GM23248 (cell line): ENCODE measurements at regions not wholly inside any gene's neighbourhood (a gene's known extent, or its start where the extent isn't known, plus 50 kb on each side); places are given as distances from the start of the nearest gene placed in this dataset.
"Not testable (repeated sequence)": the region's sequence is repeated elsewhere in the genome, so short reads cannot be mapped to it uniquely, and the experiment has no call there.

Experiments
- DNase-seq: peaks from one replicate; pipeline ENCODE4 v3.0.0-alpha.2; 2015
- H2AFZ ChIP-seq: fragments of 200-600 bp; sonication (generic); 2 replicates; pipeline ENCODE4 v1.6.1; 2016; ENCODE audit warnings: antibody characterized with exemption
- H3F3A ChIP-seq: fragments of 200-600 bp; sonication (generic); 2 replicates; pipeline ENCODE4 v1.6.1; 2016; ENCODE audit warnings: mild to moderate bottlenecking, antibody characterized with exemption, mixed run types; ENCODE audit not compliant: insufficient read depth
- H3K27ac ChIP-seq: fragments of 200-600 bp; sonication (generic); 2 replicates; pipeline ENCODE4 v1.5.1; 2016; ENCODE audit warnings: mild to moderate bottlenecking
- H3K27me3 ChIP-seq: fragments of 200-600 bp; sonication (generic); replicated peaks from 2 replicates; pipeline ENCODE4 v1.6.1; 2016; ENCODE audit warnings: mild to moderate bottlenecking; ENCODE audit not compliant: insufficient read depth
- H3K36me3 ChIP-seq: fragments of 200-600 bp; sonication (generic); 2 replicates; pipeline ENCODE4 v1.6.1; 2016; ENCODE audit warnings: low read depth, mild to moderate bottlenecking
- H3K4me1 ChIP-seq: fragments of 200-600 bp; sonication (generic); 2 replicates; pipeline ENCODE4 v1.6.1; 2016; ENCODE audit warnings: mild to moderate bottlenecking; ENCODE audit not compliant: insufficient read depth
- H3K4me2 ChIP-seq: fragments of 200-600 bp; sonication (generic); one replicate; pipeline ENCODE4 v1.6.1; 2016; ENCODE audit warnings: mild to moderate bottlenecking; ENCODE audit not compliant: unreplicated experiment
- H3K4me3 ChIP-seq: fragments of 200-600 bp; sonication (generic); 2 replicates; pipeline ENCODE4 v1.5.1; 2016; ENCODE audit warnings: mild to moderate bottlenecking
- H3K79me2 ChIP-seq: fragments of 200-600 bp; sonication (generic); 2 replicates; pipeline ENCODE4 v1.6.1; 2016; ENCODE audit warnings: mild to moderate bottlenecking; ENCODE audit not compliant: insufficient read depth
- H3K9ac ChIP-seq: fragments of 200-600 bp; sonication (generic); 2 replicates; pipeline ENCODE4 v1.6.1; 2016; ENCODE audit warnings: mild to moderate bottlenecking
- H3K9me2 ChIP-seq: fragments of 200-600 bp; sonication (generic); 2 replicates; pipeline ENCODE4 v1.6.1; 2016; ENCODE audit warnings: mixed run types, mild to moderate bottlenecking, moderate library complexity; ENCODE audit not compliant: insufficient read depth
- H3K9me3 ChIP-seq: fragments of 200-600 bp; sonication (generic); one replicate; pipeline ENCODE4 v1.6.1; 2017; ENCODE audit warnings: low read depth
- H4K20me1 ChIP-seq: fragments of 200-600 bp; sonication (generic); 2 replicates; pipeline ENCODE4 v1.6.0; 2016; ENCODE audit not compliant: insufficient read depth
- EZH2 ChIP-seq: fragments of 200-600 bp; sonication (generic); IDR thresholded peaks from 2 replicates; pipeline ENCODE4 v1.6.1; 2018; ENCODE audit warnings: antibody characterized with exemption, mild to moderate bottlenecking; ENCODE audit not compliant: insufficient read depth, poor library complexity, severe bottlenecking
- EZH2phosphoT487 ChIP-seq: fragments of 200-600 bp; sonication (generic); IDR thresholded peaks from 2 replicates; pipeline ENCODE4 v1.6.1; 2018; ENCODE audit warnings: antibody characterized with exemption, moderate library complexity, mild to moderate bottlenecking, low read depth; ENCODE audit not compliant: insufficient read depth
- WGBS, 2 experiments: methylation state at CpG; one replicate each; pipeline ENCODE4 v1.1.6; 2015 to 2017; ENCODE audit warnings: low lambda C conversion rate in 2 of 2, low coverage in 1 of 2; ENCODE audit errors: missing lambda C conversion rate in 2 of 2; 5-methylcytosine and 5-hydroxymethylcytosine counted together
- in situ Hi-C: fragments of 300-500 bp; cut with MboI; formaldehyde crosslinking; loops from 2 replicates; pipeline ENCODE4 v1.15.0; 2020

- Histone ChIP-seq H3K9me3 (no peaks in the 10 kb centered on the region), H3K4me3 (no peak overlapping the region), H3F3A (no peaks in the 10 kb centered on the region), H3K9ac (no peak overlapping the region), H3K27ac (no peak overlapping the region), H3K36me3 (no peaks in the 10 kb centered on the region), H4K20me1 (no peaks in the 10 kb centered on the region), H3K27me3 (no peaks in the 10 kb centered on the region), H2AFZ (no peak overlapping the region), H3K4me1 (no peaks in the 10 kb centered on the region), H3K79me2 (no peaks in the 10 kb centered on the region), H3K9me2 (no peaks in the 10 kb centered on the region), H3K4me2 (no peak overlapping the region)
- DNase-seq: no peak
- in situ Hi-C loops: no loop called here
- WGBS, 2 experiments: 23 to 24% methylated on average over 2 of the region's 2 CpGs
- TF ChIP-seq EZH2 (no peak), EZH2phosphoT487 (no peak)
Measured at GRCh38 chr4:91754716-91755115, 549.0 kb upstream of the GRID2 start.

DNA sequence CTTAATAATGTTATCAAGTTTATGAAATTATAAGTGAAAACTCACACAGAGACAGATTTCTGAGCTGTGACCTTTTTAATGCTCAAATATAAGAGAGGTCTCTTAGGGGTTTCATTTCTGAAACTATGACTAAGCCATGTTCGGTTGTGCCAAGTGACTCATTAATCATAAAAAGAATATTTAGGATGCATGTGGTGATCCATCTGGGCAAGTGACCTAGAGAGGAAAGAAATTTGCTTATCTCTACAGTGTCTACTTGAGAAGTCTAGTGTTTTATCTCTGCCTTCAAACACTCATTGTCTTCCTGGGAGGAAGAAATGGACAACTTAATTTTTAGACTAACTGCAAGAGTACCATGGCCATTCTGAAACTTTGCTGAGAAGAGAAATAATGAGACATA is 545.3 kb upstream of the GRID2 start:
- no peak overlapping the region for H3K9ac ChIP-seq
- no peaks in the 10 kb centered on the region for H3F3A ChIP-seq
- no peak for DNase-seq
- no peaks in the 10 kb centered on the region for H3K27me3 ChIP-seq
- H3K4me3 ChIP-seq: no peak overlapping the region
- H3K36me3 ChIP-seq: no peaks in the 10 kb centered on the region
- TF ChIP-seq EZH2 (no peak), EZH2phosphoT487 (no peak)
- no peaks in the 10 kb centered on the region for H4K20me1 ChIP-seq
- H2AFZ ChIP-seq: no peak overlapping the region
- no peak overlapping the region for H3K27ac ChIP-seq
- no peaks in the 10 kb centered on the region for H3K4me1 ChIP-seq
- in situ Hi-C loops: no loop called here
- H3K79me2 ChIP-seq: no peaks in the 10 kb centered on the region
- 6 to 29% methylated on average over 1 of the region's 1 CpG for WGBS, 2 experiments
- H3K9me3 ChIP-seq: no peaks in the 10 kb centered on the region
- no peaks in the 10 kb centered on the region for H3K9me2 ChIP-seq
- H3K4me2 ChIP-seq: no peak overlapping the region

GRCh38 chr4:91764085-91764484 is 539.7 kb upstream of the GRID2 start:
- in situ Hi-C loops: no loop called here
- Histone ChIP-seq H3K4me3 (no peak overlapping the region), H3K27me3 (no peaks in the 10 kb centered on the region), H3K27ac (no peak overlapping the region), H3K4me1 (no peaks in the 10 kb centered on the region), H2AFZ (no peak overlapping the region), H3K4me2 (no peak overlapping the region), H4K20me1 (no peaks in the 10 kb centered on the region), H3K9me2 (no peaks in the 10 kb centered on the region), H3K9ac (no peak overlapping the region), H3K79me2 (no peaks in the 10 kb centered on the region), H3K36me3 (no peaks in the 10 kb centered on the region), H3F3A (no peaks in the 10 kb centered on the region), H3K9me3 (no peaks in the 10 kb centered on the region)
- TF ChIP-seq EZH2phosphoT487 (no peak), EZH2 (no peak)
- WGBS, 2 experiments: 0% methylated on average over 1 of the region's 1 CpG
- no peak for DNase-seq

DNA sequence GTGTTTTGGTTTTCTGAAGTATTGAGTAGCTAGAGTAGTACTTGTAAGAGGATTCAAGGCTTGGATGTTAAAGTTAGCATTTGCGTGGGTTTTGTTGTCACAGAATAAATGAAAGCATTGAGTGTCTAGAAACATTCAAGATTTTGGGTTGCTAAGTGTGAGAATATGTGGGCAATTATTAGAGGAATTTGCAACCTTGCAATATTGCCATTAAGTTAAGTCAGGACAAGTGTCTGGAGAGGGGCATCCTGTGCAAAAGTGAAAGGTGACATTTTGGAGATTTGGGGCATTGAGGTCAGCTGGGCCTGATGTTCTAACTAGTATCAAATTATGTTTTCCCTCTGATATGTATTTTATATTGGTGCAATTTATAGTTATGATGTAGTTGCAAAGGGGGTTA is 533.9 kb upstream of the GRID2 start:
- H3K4me1 ChIP-seq: no peaks in the 10 kb centered on the region
- no peaks in the 10 kb centered on the region for H3K27me3 ChIP-seq
- H3K9me3 ChIP-seq: no peaks in the 10 kb centered on the region
- no peak overlapping the region for H3K4me2 ChIP-seq
- in situ Hi-C loops: no loop called here
- no peak for DNase-seq
- H3K9me2 ChIP-seq: no peaks in the 10 kb centered on the region
- H4K20me1 ChIP-seq: no peaks in the 10 kb centered on the region
- no peaks in the 10 kb centered on the region for H3F3A ChIP-seq
- no peak overlapping the region for H2AFZ ChIP-seq
- H3K9ac ChIP-seq: no peak overlapping the region
- WGBS, 2 experiments: 39 to 52% methylated on average over 1 of the region's 1 CpG
- no peak overlapping the region for H3K27ac ChIP-seq
- no peaks in the 10 kb centered on the region for H3K79me2 ChIP-seq
- TF ChIP-seq EZH2phosphoT487 (no peak), EZH2 (no peak)
- H3K36me3 ChIP-seq: no peaks in the 10 kb centered on the region
- no peak overlapping the region for H3K4me3 ChIP-seq

- H3K4me3 ChIP-seq, H3K4me2 ChIP-seq, H3K36me3 ChIP-seq, H3K27me3 ChIP-seq, H3K9me3 ChIP-seq, in situ Hi-C loops, H4K20me1 ChIP-seq, H3K4me1 ChIP-seq, H3K9me2 ChIP-seq, H3K27ac ChIP-seq, H2AFZ ChIP-seq, H3K79me2 ChIP-seq, H3F3A ChIP-seq, DNase-seq, H3K9ac ChIP-seq: not testable (repeated sequence)
- WGBS, 2 experiments: 30 to 31% methylated on average over 28 of the region's 28 CpGs
Measured at GRCh38 chr4:91791631-91792030, 512.1 kb upstream of the GRID2 start.
